Keratinocyte (primary cell): ENCODE measurements at regions not wholly inside any gene's neighbourhood (a gene's known extent, or its start where the extent isn't known, plus 50 kb on each side); places are given as distances from the start of the nearest gene placed in this dataset.

Experiments used
- CTCF ChIP-seq, 3 experiments: IDR thresholded peaks in 1 of 3; conservative IDR thresholded peaks in 1 of 3; optimal IDR thresholded peaks in 1 of 3; 2 replicates in 2 of 3; 3 replicates in 1 of 3; pipeline versions ENCODE3 to v1.5.1; 2011; ENCODE audit warnings: low read length in 3 of 3, mild to moderate bottlenecking in 3 of 3, moderate library complexity in 2 of 3, control low read depth in 1 of 3, inconsistent platforms in 1 of 3; ENCODE audit not compliant: insufficient read depth in 2 of 3; ENCODE audit errors: extremely low read depth in 1 of 3
- EZH2 ChIP-seq: IDR thresholded peaks from one replicate; pipeline ENCODE4 v1.6.1; 2012; ENCODE audit warnings: inconsistent platforms, mild to moderate bottlenecking, low read length, moderate library complexity

- TF ChIP-seq CTCF (optimal IDR thresholded peaks at IDR 0.05 in 1 of 3, IDR thresholded peaks at IDR 0.05 in 1 of 3, conservative IDR thresholded peaks at IDR 0.05 in 1 of 3; ENCODE audit: extremely low read depth in 1 of 3, insufficient read depth in 2 of 3, low read length in 3 of 3) (no peak), EZH2 (no peak)
These were observed 379.3 kb upstream of the CBLB start for GRCh38 chr3:106247902-106248684.
